ENCODE measurements at regions not wholly inside any gene's neighbourhood (a gene's known extent, or its start where the extent isn't known, plus 50 kb on each side); places are given as distances from the start of the nearest gene placed in this dataset.

GRCh38 chrX:10875995-10876394 is 235.1 kb upstream of the HCCS start:
- Histone ChIP-seq H3K36me3 (no peaks in the 10 kb centered on the region), H3K9me3 (no peaks in the 10 kb centered on the region), H3K4me3 (no peak overlapping the region), H3K27ac (no peak overlapping the region), H3K27me3 (no peaks in the 10 kb centered on the region), H3K4me1 (no peaks in the 10 kb centered on the region)
- no peak for DNase-seq (ENCODE audit: extremely low spot score in 2 of 2)
- intact Hi-C loops (cut with DNase I): no loop called here
- TF ChIP-seq POLR2AphosphoS5 (IDR thresholded peaks at IDR 0.05; ENCODE audit: insufficient read depth in 1 of 2, low read depth in 1 of 2) (no peak), CTCF (IDR thresholded peaks at IDR 0.05) (no peak), POLR2A (IDR thresholded peaks at IDR 0.05) (no peak)

DNA sequence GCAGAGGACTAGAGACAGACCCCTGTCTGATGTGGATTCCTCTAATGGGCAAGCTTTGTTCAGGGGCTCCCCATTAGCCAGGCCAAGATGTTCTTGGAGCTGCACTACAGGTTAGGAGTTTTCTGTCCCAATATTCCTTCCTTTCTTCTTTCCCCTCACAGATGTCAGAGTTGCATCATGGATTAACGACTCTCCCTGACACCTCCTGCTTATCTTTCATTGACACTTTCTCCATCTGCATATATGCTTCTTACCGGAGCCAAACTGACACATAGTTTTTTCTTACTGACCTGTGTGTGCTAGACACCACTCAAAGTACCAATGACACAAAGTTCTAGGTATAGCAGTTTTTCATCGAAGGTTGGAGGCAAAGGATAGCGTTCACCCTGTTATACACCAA is 228.6 kb upstream of the HCCS start:
- TF ChIP-seq POLR2A (IDR thresholded peaks at IDR 0.05): no peak
- TF ChIP-seq POLR2AphosphoS5 (IDR thresholded peaks at IDR 0.05; ENCODE audit: insufficient read depth in 1 of 2, low read depth in 1 of 2): no peak
- no peak for TF ChIP-seq CTCF (IDR thresholded peaks at IDR 0.05)
- Histone ChIP-seq H3K4me1 (no peaks in the 10 kb centered on the region), H3K4me3 (no peak overlapping the region), H3K9me3 (no peaks in the 10 kb centered on the region), H3K27me3 (no peaks in the 10 kb centered on the region), H3K36me3 (no peaks in the 10 kb centered on the region), H3K27ac (no peak overlapping the region)
- DNase-seq (ENCODE audit: extremely low spot score in 2 of 2): no peak
- intact Hi-C loops (cut with DNase I): no loop called here

- H3K4me3 ChIP-seq: no peak overlapping the region
- H3K36me3 ChIP-seq: no peaks in the 10 kb centered on the region
- TF ChIP-seq POLR2A (IDR thresholded peaks at IDR 0.05): no peak
- no peak for TF ChIP-seq POLR2AphosphoS5 (IDR thresholded peaks at IDR 0.05; ENCODE audit: insufficient read depth in 1 of 2, low read depth in 1 of 2)
- TF ChIP-seq CTCF (IDR thresholded peaks at IDR 0.05): no peak
- DNase-seq (ENCODE audit: extremely low spot score in 2 of 2): no peak
- H3K9me3 ChIP-seq: no peaks in the 10 kb centered on the region
- intact Hi-C loops (cut with DNase I): no loop called here
- H3K27me3 ChIP-seq: no peaks in the 10 kb centered on the region
- H3K27ac ChIP-seq: no peak overlapping the region
- H3K4me1 ChIP-seq: no peaks in the 10 kb centered on the region
These were observed 226.9 kb upstream of the HCCS start for GRCh38 chrX:10884246-10884645.

DNA sequence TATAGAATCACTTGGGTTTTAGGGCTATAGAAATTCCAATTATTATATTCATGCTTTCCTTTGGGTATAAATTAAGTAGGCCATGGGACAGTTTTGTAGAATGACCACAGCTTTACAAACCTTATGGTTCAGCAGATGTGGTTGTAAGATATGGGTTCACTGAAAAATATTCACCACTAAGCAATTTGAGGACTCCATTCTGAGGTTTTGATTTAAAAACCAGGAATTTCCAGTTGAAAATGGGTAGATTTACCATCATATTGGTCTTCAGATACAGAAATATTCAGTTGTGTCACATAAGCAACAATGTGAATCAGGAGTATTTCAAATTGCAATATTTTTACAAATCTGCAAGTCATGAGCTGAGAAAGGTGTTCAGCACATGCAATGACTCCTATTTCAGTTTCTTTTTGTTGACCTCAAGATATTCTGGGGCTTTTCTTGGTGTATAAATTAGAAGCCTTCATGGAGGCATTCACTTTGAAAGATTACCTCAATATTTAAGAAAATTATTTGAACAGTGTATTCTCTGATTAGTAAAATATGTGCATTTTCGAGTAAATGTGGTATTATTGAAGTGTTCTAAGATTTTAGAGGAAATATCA is 218.4 kb upstream of the HCCS start:
- DNase-seq (ENCODE audit: extremely low spot score in 2 of 2): no peak
- no peak for TF ChIP-seq CTCF (IDR thresholded peaks at IDR 0.05)
- TF ChIP-seq POLR2AphosphoS5 (IDR thresholded peaks at IDR 0.05; ENCODE audit: insufficient read depth in 1 of 2, low read depth in 1 of 2): no peak
- TF ChIP-seq POLR2A (IDR thresholded peaks at IDR 0.05): no peak
- Histone ChIP-seq H3K4me1 (no peaks in the 10 kb centered on the region), H3K27ac (no peak overlapping the region), H3K27me3 (no peaks in the 10 kb centered on the region), H3K4me3 (no peak overlapping the region), H3K9me3 (no peaks in the 10 kb centered on the region), H3K36me3 (no peaks in the 10 kb centered on the region)
- intact Hi-C loops (cut with DNase I): no loop called here

GRCh38 chrX:10893366-10893765 is 217.8 kb upstream of the HCCS start:
- H3K36me3 ChIP-seq: no peaks in the 10 kb centered on the region
- H3K27ac ChIP-seq: no peak overlapping the region
- H3K27me3 ChIP-seq: no peaks in the 10 kb centered on the region
- no peak for TF ChIP-seq POLR2AphosphoS5 (IDR thresholded peaks at IDR 0.05; ENCODE audit: insufficient read depth in 1 of 2, low read depth in 1 of 2)
- TF ChIP-seq POLR2A (IDR thresholded peaks at IDR 0.05): no peak
- no peak for TF ChIP-seq CTCF (IDR thresholded peaks at IDR 0.05)
- no peak for DNase-seq (ENCODE audit: extremely low spot score in 2 of 2)
- no peaks in the 10 kb centered on the region for H3K9me3 ChIP-seq
- intact Hi-C loops (cut with DNase I): no loop called here
- H3K4me1 ChIP-seq: no peaks in the 10 kb centered on the region
- no peak overlapping the region for H3K4me3 ChIP-seq
